Upper lobe of right lung (tissue), 1 donor: ENCODE measurements at regions not wholly inside any gene's neighbourhood (a gene's known extent, or its start where the extent isn't known, plus 50 kb on each side); places are given as distances from the start of the nearest gene placed in this dataset.

Experiments used
- ATAC-seq: fragments of 200-7000 bp; cut with Tn5 transposase; one replicate; pipeline ENCODE4 v1.9.1; 2020; ENCODE audit warnings: mild to moderate bottlenecking, moderate library complexity
- DNase-seq: peaks from one replicate; pipeline ENCODE4 v3.0.0-alpha.2; 2020
- H3K27ac ChIP-seq: fragments of 200-600 bp; one replicate; pipeline ENCODE4 v1.8.0; 2022
- H3K27me3 ChIP-seq: fragments of 200-600 bp; one replicate; pipeline ENCODE4 v1.8.0; 2022; ENCODE audit warnings: mild to moderate bottlenecking
- H3K36me3 ChIP-seq: fragments of 200-600 bp; one replicate; pipeline ENCODE4 v1.8.0; 2022
- H3K4me1 ChIP-seq: fragments of 200-600 bp; one replicate; pipeline ENCODE4 v1.8.0; 2022
- H3K4me3 ChIP-seq: fragments of 200-600 bp; one replicate; pipeline ENCODE4 v1.8.0; 2022; ENCODE audit warnings: mild to moderate bottlenecking
- H3K9me3 ChIP-seq: fragments of 200-600 bp; one replicate; pipeline ENCODE4 v1.8.0; 2022
- intact Hi-C: fragments of 100-400 bp; cut with DNase I; formaldehyde crosslinking; loops from one replicate; pipeline ENCODE4 v1.11.0; 2022
- TF ChIP-seq, protein P1 (sequence below): fragments of 200-600 bp; IDR thresholded peaks from one replicate; pipeline ENCODE4 v1.8.0; 2022; ENCODE audit warnings: antibody characterized with exemption
- donor health status: DM: no; HTN: yes; CAD: no; lungs with severe emphysema.

DNA sequence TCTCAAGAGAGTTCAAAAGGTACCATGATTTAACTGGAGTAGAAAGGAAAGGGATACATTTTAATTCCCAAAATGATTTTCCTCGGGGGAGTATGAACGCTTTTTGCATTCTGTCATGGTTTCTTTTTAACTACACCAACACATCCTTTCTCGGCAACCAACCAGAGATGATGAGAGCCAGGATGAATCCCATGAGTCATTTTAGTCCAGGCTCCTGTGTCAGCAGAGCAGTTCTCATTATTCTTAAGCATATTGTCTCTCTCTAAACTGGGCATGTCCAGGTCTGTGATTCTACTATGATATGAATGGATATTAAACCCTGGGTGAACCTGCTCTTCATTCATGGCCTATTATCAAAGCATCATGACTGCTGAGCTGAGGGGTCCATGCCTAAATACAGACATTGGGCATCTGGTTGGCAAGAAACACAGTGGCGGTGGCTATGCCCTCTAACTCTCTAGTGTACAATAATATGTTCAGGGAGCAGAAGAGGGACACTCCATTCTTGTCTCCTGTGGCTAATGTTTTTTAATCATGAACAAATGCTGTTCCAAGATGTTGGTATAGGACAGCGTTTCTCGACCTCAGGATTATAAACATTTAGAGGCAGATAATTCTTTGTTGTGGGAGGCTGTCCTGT, 124.3 kb upstream of the ESRRG start:
- H3K4me1 ChIP-seq = no peaks in the 10 kb centered on the region
- no peak overlapping the region for H3K4me3 ChIP-seq
- intact Hi-C loops = no loop called here
- ATAC-seq (no peak), DNase-seq (no peak)
- H3K9me3 ChIP-seq = no peaks in the 10 kb centered on the region
- TF ChIP-seq, protein P1, sequence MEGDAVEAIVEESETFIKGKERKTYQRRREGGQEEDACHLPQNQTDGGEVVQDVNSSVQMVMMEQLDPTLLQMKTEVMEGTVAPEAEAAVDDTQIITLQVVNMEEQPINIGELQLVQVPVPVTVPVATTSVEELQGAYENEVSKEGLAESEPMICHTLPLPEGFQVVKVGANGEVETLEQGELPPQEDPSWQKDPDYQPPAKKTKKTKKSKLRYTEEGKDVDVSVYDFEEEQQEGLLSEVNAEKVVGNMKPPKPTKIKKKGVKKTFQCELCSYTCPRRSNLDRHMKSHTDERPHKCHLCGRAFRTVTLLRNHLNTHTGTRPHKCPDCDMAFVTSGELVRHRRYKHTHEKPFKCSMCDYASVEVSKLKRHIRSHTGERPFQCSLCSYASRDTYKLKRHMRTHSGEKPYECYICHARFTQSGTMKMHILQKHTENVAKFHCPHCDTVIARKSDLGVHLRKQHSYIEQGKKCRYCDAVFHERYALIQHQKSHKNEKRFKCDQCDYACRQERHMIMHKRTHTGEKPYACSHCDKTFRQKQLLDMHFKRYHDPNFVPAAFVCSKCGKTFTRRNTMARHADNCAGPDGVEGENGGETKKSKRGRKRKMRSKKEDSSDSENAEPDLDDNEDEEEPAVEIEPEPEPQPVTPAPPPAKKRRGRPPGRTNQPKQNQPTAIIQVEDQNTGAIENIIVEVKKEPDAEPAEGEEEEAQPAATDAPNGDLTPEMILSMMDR = no peak
- no peak overlapping the region for H3K27ac ChIP-seq
- no peaks in the 10 kb centered on the region for H3K36me3 ChIP-seq
- H3K27me3 ChIP-seq = no peaks in the 10 kb centered on the region

DNA sequence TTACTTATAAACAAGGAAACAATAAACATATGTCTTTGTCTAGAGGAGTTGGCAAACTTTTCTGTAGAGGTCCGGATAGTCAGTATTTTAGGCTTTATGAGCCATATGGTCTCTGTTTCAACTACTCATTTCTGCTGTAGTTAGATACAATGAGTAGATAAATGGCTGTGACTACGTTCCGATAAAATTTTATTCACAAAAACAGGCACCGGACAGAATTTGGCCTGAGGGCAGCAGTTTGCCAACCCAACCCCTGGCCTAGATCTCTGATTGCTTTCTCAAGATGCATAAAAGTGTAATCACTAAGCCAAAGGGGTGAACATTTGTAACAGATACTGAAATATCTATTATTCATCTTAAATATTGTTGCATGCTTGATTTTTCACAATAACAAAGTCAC, 123.1 kb upstream of the ESRRG start:
- TF ChIP-seq, protein P1 = no peak
- DNase-seq = no peak
- Histone ChIP-seq H3K27ac (no peak overlapping the region), H3K9me3 (no peaks in the 10 kb centered on the region), H3K4me1 (no peaks in the 10 kb centered on the region), H3K4me3 (no peak overlapping the region), H3K36me3 (no peaks in the 10 kb centered on the region), H3K27me3 (no peaks in the 10 kb centered on the region)
- intact Hi-C loops = no loop called here
- ATAC-seq = no peak

DNA sequence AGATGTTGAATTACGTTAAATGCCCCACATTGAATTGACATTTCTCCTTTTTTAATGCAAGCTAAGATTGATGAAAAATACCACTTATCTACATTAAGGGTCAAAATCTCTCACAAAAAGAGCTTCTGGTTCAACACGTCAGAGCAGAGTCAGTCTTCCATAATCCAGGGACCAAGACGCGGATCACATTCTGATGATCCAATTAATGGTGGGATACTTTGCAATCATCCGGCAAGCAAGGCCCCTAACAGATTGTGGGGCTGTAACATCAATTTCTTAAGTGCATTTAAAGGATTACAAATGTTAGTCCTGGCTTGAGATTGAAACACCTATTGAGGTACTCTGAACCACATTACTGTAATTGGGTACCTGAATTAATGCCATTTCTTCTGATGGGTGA, 120.2 kb upstream of the ESRRG start:
- H3K4me3 ChIP-seq = no peak overlapping the region
- H3K9me3 ChIP-seq = no peaks in the 10 kb centered on the region
- no peaks in the 10 kb centered on the region for H3K36me3 ChIP-seq
- TF ChIP-seq, protein P1 = no peak
- DNase-seq = no peak
- H3K27ac ChIP-seq = no peak overlapping the region
- no peak for ATAC-seq
- no peaks in the 10 kb centered on the region for H3K27me3 ChIP-seq
- H3K4me1 ChIP-seq = no peaks in the 10 kb centered on the region
- intact Hi-C loops = no loop called here

DNA sequence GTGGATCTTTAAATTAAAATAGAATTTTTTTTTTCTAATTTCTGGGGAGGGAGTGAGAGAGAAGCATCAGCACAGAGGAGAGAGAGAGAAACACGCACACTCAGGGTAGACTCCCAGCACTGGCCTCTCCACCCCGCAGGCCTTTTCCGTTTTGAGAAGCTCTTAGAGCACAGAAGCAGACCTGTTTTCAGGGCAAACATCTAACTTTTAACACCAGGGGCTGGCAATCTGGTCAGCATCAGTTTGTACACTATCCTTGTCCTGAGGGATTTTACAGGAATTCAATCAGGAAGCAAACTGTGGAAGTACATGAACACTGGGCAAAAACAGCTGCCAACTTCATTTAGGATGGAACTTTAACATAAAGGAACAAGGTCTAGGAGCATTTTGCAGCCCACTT, 117.9 kb upstream of the ESRRG start:
- H3K27ac ChIP-seq = no peak overlapping the region
- intact Hi-C loops = no loop called here

DNA sequence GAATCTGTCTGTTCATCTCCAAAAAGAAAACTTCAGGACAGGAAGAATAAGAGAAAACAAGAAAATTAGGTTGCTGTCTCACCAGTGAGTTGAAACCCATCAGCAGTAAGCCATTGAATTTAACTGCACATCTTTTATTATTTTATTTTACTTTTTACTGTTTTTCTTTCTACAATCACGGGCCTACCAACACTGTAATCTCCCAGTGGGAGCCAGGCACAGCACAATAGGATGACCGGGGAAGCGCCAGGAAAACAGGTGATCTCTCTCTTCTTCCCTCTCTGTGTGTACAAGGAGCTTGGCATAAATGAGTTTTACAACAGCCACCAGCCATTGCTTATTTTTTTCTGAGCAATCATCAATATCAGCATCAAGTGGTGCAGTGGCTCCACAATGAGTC, 113.1 kb upstream of the ESRRG start:
- Histone ChIP-seq H3K4me1 (no peaks in the 10 kb centered on the region), H3K36me3 (no peaks in the 10 kb centered on the region), H3K9me3 (no peaks in the 10 kb centered on the region), H3K27ac (no peak overlapping the region), H3K27me3 (no peaks in the 10 kb centered on the region), H3K4me3 (no peak overlapping the region)
- TF ChIP-seq, protein P1 = no peak
- DNase-seq (no peak), ATAC-seq (no peak)
- intact Hi-C loops = no loop called here

More for the DNA sequence above, 117.9 kb upstream of the ESRRG start:
- Histone ChIP-seq H3K36me3 (no peaks in the 10 kb centered on the region), H3K4me3 (no peak overlapping the region), H3K4me1 (no peaks in the 10 kb centered on the region), H3K27me3 (no peaks in the 10 kb centered on the region), H3K9me3 (no peaks in the 10 kb centered on the region)
- TF ChIP-seq, protein P1 = no peak
- no peak for ATAC-seq
- no peak for DNase-seq

DNA sequence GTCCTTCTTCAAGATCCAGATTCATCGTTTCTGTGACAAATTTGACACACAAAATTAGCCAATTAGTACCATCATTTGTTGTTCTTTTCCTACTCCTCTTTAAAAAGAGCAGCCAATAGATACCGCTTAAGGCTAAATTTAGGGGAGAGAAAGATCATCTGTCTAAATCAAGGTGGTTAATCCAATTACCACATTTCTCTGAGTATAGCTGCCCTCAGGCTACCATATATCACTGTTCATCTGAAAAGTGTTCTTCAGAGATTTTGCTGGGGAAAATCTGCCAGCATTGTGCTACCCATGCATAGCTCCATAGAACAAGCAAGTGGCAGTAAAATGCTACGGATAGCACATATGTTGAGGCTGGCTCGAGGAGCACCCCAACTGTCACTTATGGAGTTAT, 110.3 kb upstream of the ESRRG start:
- Histone ChIP-seq H3K27ac (no peak overlapping the region), H3K4me1 (no peaks in the 10 kb centered on the region), H3K4me3 (no peak overlapping the region), H3K27me3 (no peaks in the 10 kb centered on the region), H3K36me3 (no peaks in the 10 kb centered on the region), H3K9me3 (no peaks in the 10 kb centered on the region)
- TF ChIP-seq, protein P1 = no peak
- intact Hi-C loops = no loop called here
- ATAC-seq (no peak), DNase-seq (no peak)
